ENCODE measurements at regions not wholly inside any gene's neighbourhood (a gene's known extent, or its start where the extent isn't known, plus 50 kb on each side); places are given as distances from the start of the nearest gene placed in this dataset.

- Histone ChIP-seq H3K4me1 (ENCODE audit: control insufficient read depth in 2 of 2, insufficient read depth in 1 of 2, low read depth in 1 of 2, low read length in 2 of 2) (no peaks in the 10 kb centered on the region), H3K9me3 (replicated peaks in 1 of 2; ENCODE audit: control insufficient read depth in 2 of 2, insufficient read depth in 1 of 2, low read depth in 1 of 2, low read length in 2 of 2) (no peaks in the 10 kb centered on the region), H2AFZ (ENCODE audit: low read length) (no peak overlapping the region), H3K4me3 (ENCODE audit: low read length in 2 of 2) (no peak overlapping the region), H3K4me2 (ENCODE audit: insufficient read depth, low read length, poor library complexity, severe bottlenecking) (no peak overlapping the region), H4K91ac (ENCODE audit: low read depth, low read length, poor library complexity) (no peak overlapping the region), H2BK12ac (ENCODE audit: low read length) (no peak overlapping the region), H4K8ac (ENCODE audit: low read depth, low read length) (no peak overlapping the region), H3K18ac (ENCODE audit: low read length) (peak overlapping the region; percentile 11), H3K36me3 (replicated peaks in 1 of 2; ENCODE audit: control insufficient read depth in 2 of 2, insufficient read depth in 2 of 2, low read length in 2 of 2) (no peaks in the 10 kb centered on the region), H3K9ac (ENCODE audit: low read depth, low read length, poor library complexity) (no peak overlapping the region), H3K27ac (replicated peaks; ENCODE audit: low read length) (no peak overlapping the region), H2BK120ac (ENCODE audit: low read depth, low read length) (no peak overlapping the region), H3K4ac (ENCODE audit: low read length) (no peak overlapping the region), H3K23ac (ENCODE audit: low read depth, low read length, poor library complexity) (no peak overlapping the region), H2BK5ac (ENCODE audit: low read length) (no peak overlapping the region), H2AK5ac (ENCODE audit: low read depth, low read length) (no peak overlapping the region), H3K14ac (ENCODE audit: low read length) (no peak overlapping the region), H3K27me3 (ENCODE audit: control insufficient read depth in 3 of 3, insufficient read depth in 3 of 3, low read depth in 1 of 3, low read length in 3 of 3) (no peaks in the 10 kb centered on the region), H2BK15ac (ENCODE audit: low read length) (no peak overlapping the region), H3K79me1 (ENCODE audit: low read depth, low read length) (peaks cover 3% of the 10 kb centered on the region)
- no peak for DNase-seq (ENCODE audit: low spot score)
- WGBS, 2 donors (ENCODE audit: extremely low coverage in 2 of 2, insufficient read length in 2 of 2, insufficient replicate concordance in 1 of 2): no CpG with 5 or more reads among the region's 11 CpGs
Observed at GRCh38 chr11:70813651-70814050, 415.3 kb downstream of the CTTN start.

GRCh38 chr11:70815485-70815832 lies 417.1 kb downstream of the CTTN start:
- Histone ChIP-seq H2AK5ac (ENCODE audit: low read depth, low read length) (peak overlapping the region; percentile 92), H3K9ac (ENCODE audit: low read depth, low read length, poor library complexity) (peak overlapping the region; percentile 30), H2BK120ac (ENCODE audit: low read depth, low read length) (peak overlapping the region; percentile 93), H3K36me3 (replicated peaks in 1 of 2; ENCODE audit: control insufficient read depth in 2 of 2, insufficient read depth in 2 of 2, low read length in 2 of 2) (no peaks in the 10 kb centered on the region), H3K4me3 (ENCODE audit: low read length in 2 of 2) (no peak overlapping the region), H3K23ac (ENCODE audit: low read depth, low read length, poor library complexity) (peak overlapping the region; percentile 34), H4K91ac (ENCODE audit: low read depth, low read length, poor library complexity) (peak overlapping the region; percentile 7), H2BK5ac (ENCODE audit: low read length) (peak overlapping the region; percentile 67), H3K14ac (ENCODE audit: low read length) (peak overlapping the region; percentile 12), H2BK15ac (ENCODE audit: low read length) (peak overlapping the region; percentile 91), H2AFZ (ENCODE audit: low read length) (no peak overlapping the region), H3K4me2 (ENCODE audit: insufficient read depth, low read length, poor library complexity, severe bottlenecking) (peak overlapping the region; percentile 14), H3K18ac (ENCODE audit: low read length) (peak overlapping the region; percentile 84), H2BK12ac (ENCODE audit: low read length) (peak overlapping the region; percentile 75), H3K4me1 (ENCODE audit: control insufficient read depth in 2 of 2, insufficient read depth in 1 of 2, low read depth in 1 of 2, low read length in 2 of 2) (no peaks in the 10 kb centered on the region), H3K9me3 (replicated peaks in 1 of 2; ENCODE audit: control insufficient read depth in 2 of 2, insufficient read depth in 1 of 2, low read depth in 1 of 2, low read length in 2 of 2) (no peaks in the 10 kb centered on the region), H4K8ac (ENCODE audit: low read depth, low read length) (no peak overlapping the region), H3K4ac (ENCODE audit: low read length) (no peak overlapping the region), H3K79me1 (ENCODE audit: low read depth, low read length) (peaks cover 4% of the 10 kb centered on the region), H3K27ac (replicated peaks; ENCODE audit: low read length) (no peak overlapping the region), H3K27me3 (ENCODE audit: control insufficient read depth in 3 of 3, insufficient read depth in 3 of 3, low read depth in 1 of 3, low read length in 3 of 3) (no peaks in the 10 kb centered on the region)
- no peak for DNase-seq (ENCODE audit: low spot score)
- no CpG with 5 or more reads among the region's 7 CpGs for WGBS, 2 donors (ENCODE audit: extremely low coverage in 2 of 2, insufficient read length in 2 of 2, insufficient replicate concordance in 1 of 2)

DNA sequence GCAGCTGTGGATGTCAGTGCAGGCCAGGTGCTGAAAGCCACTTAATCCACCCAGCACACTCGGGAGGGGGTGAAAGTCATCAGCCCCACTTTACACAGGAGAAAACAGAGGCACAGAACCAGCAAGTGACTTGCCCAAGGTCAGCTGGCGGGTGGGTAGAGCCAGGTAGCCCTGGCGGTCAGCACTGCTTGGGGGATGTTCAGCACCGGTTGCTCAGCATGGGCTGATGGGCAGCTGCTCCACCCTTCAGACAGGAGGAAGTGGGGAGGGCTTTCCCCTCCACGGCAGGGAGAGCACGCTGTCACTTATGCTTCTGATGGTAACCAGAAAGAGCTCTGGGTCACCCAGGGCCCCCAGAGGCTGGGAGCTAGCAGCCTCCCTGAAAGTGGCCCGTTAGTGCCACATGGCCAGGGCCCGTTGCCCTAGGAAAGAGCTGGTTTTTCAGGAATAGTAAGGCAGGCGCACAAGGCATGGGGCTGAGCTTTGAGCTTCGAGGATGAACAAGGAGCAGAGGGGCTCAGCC lies 417.9 kb downstream of the CTTN start:
- Histone ChIP-seq H3K4me2 (ENCODE audit: insufficient read depth, low read length, poor library complexity, severe bottlenecking) (no peak overlapping the region), H3K18ac (ENCODE audit: low read length) (no peak overlapping the region), H3K23ac (ENCODE audit: low read depth, low read length, poor library complexity) (peak overlapping the region; percentile 5), H3K27ac (replicated peaks; ENCODE audit: low read length) (no peak overlapping the region), H3K4ac (ENCODE audit: low read length) (peak overlapping the region; percentile 71), H3K14ac (ENCODE audit: low read length) (no peak overlapping the region), H3K27me3 (ENCODE audit: control insufficient read depth in 3 of 3, insufficient read depth in 3 of 3, low read depth in 1 of 3, low read length in 3 of 3) (no peaks in the 10 kb centered on the region), H2AFZ (ENCODE audit: low read length) (no peak overlapping the region), H3K4me3 (ENCODE audit: low read length in 2 of 2) (no peak overlapping the region), H2BK5ac (ENCODE audit: low read length) (peak overlapping the region; percentile 6), H2BK12ac (ENCODE audit: low read length) (no peak overlapping the region), H2AK5ac (ENCODE audit: low read depth, low read length) (peak overlapping the region; percentile 92), H4K8ac (ENCODE audit: low read depth, low read length) (no peak overlapping the region), H3K4me1 (ENCODE audit: control insufficient read depth in 2 of 2, insufficient read depth in 1 of 2, low read depth in 1 of 2, low read length in 2 of 2) (no peaks in the 10 kb centered on the region), H3K9ac (ENCODE audit: low read depth, low read length, poor library complexity) (no peak overlapping the region), H2BK120ac (ENCODE audit: low read depth, low read length) (peak overlapping the region; percentile 54), H4K91ac (ENCODE audit: low read depth, low read length, poor library complexity) (no peak overlapping the region), H3K36me3 (replicated peaks in 1 of 2; ENCODE audit: control insufficient read depth in 2 of 2, insufficient read depth in 2 of 2, low read length in 2 of 2) (no peaks in the 10 kb centered on the region), H3K79me1 (ENCODE audit: low read depth, low read length) (peaks cover 4% of the 10 kb centered on the region), H3K9me3 (replicated peaks in 1 of 2; ENCODE audit: control insufficient read depth in 2 of 2, insufficient read depth in 1 of 2, low read depth in 1 of 2, low read length in 2 of 2) (no peaks in the 10 kb centered on the region), H2BK15ac (ENCODE audit: low read length) (no peak overlapping the region)
- no peak for DNase-seq (ENCODE audit: low spot score)
- WGBS, 2 donors (ENCODE audit: extremely low coverage in 2 of 2, insufficient read length in 2 of 2, insufficient replicate concordance in 1 of 2): no CpG with 5 or more reads among the region's 10 CpGs

GRCh38 chr11:70818351-70818750 lies 420.0 kb downstream of the CTTN start:
- Histone ChIP-seq H2BK12ac (ENCODE audit: low read length) (no peak overlapping the region), H3K18ac (ENCODE audit: low read length) (peak overlapping the region; percentile 45), H4K91ac (ENCODE audit: low read depth, low read length, poor library complexity) (no peak overlapping the region), H3K14ac (ENCODE audit: low read length) (no peak overlapping the region), H3K27me3 (ENCODE audit: control insufficient read depth in 3 of 3, insufficient read depth in 3 of 3, low read depth in 1 of 3, low read length in 3 of 3) (no peaks in the 10 kb centered on the region), H2AFZ (ENCODE audit: low read length) (peak overlapping the region; percentile 11), H3K79me1 (ENCODE audit: low read depth, low read length) (peaks cover 4% of the 10 kb centered on the region), H3K23ac (ENCODE audit: low read depth, low read length, poor library complexity) (no peak overlapping the region), H3K9me3 (replicated peaks in 1 of 2; ENCODE audit: control insufficient read depth in 2 of 2, insufficient read depth in 1 of 2, low read depth in 1 of 2, low read length in 2 of 2) (no peaks in the 10 kb centered on the region), H3K4me1 (ENCODE audit: control insufficient read depth in 2 of 2, insufficient read depth in 1 of 2, low read depth in 1 of 2, low read length in 2 of 2) (no peaks in the 10 kb centered on the region), H3K4me3 (ENCODE audit: low read length in 2 of 2) (no peak overlapping the region), H2BK15ac (ENCODE audit: low read length) (no peak overlapping the region), H2BK120ac (ENCODE audit: low read depth, low read length) (no peak overlapping the region), H4K8ac (ENCODE audit: low read depth, low read length) (no peak overlapping the region), H3K4me2 (ENCODE audit: insufficient read depth, low read length, poor library complexity, severe bottlenecking) (no peak overlapping the region), H3K9ac (ENCODE audit: low read depth, low read length, poor library complexity) (peak overlapping the region; percentile 71), H3K4ac (ENCODE audit: low read length) (no peak overlapping the region), H3K27ac (replicated peaks; ENCODE audit: low read length) (no peak overlapping the region), H2AK5ac (ENCODE audit: low read depth, low read length) (peak overlapping the region; percentile 50), H3K36me3 (replicated peaks in 1 of 2; ENCODE audit: control insufficient read depth in 2 of 2, insufficient read depth in 2 of 2, low read length in 2 of 2) (no peaks in the 10 kb centered on the region), H2BK5ac (ENCODE audit: low read length) (peak overlapping the region; percentile 11)
- WGBS, 2 donors (ENCODE audit: extremely low coverage in 2 of 2, insufficient read length in 2 of 2, insufficient replicate concordance in 1 of 2): no CpG with 5 or more reads among the region's 9 CpGs
- no peak for DNase-seq (ENCODE audit: low spot score)
